Prostate gland (tissue), 2 donors: ENCODE measurements at regions not wholly inside any gene's neighbourhood (a gene's known extent, or its start where the extent isn't known, plus 50 kb on each side); places are given as distances from the start of the nearest gene placed in this dataset.

Source experiments
- CTCF ChIP-seq, 4 experiments: fragments of 200-600 bp in 2 of 4; fragments of 450-650 bp in 2 of 4; sonication (generic) in 2 of 4; IDR thresholded peaks; 1 replicate in 3 of 4; 2 replicates in 1 of 4; pipeline ENCODE4 v1.5.1; 2016 to 2019; ENCODE audit warnings: antibody characterized with exemption in 4 of 4, mild to moderate bottlenecking in 2 of 4, moderate library complexity in 2 of 4
- POLR2A ChIP-seq: fragments of 450-650 bp; IDR thresholded peaks from one replicate; pipeline ENCODE4 v1.6.1; 2016; ENCODE audit warnings: antibody characterized with exemption, mild to moderate bottlenecking

GRCh38 chr14:94833633-94834032 is 63.7 kb upstream of the GSC start:
- TF ChIP-seq CTCF (IDR thresholded peaks at IDR 0.05) (no peak), POLR2A (no peak)
